Psoas muscle (tissue), 7 donors: ENCODE measurements at regions not wholly inside any gene's neighbourhood (a gene's known extent, or its start where the extent isn't known, plus 50 kb on each side); places are given as distances from the start of the nearest gene placed in this dataset.

Experiments used
- ATAC-seq, 4 donors: fragments of 200-7000 bp; cut with Tn5 transposase; one replicate each; pipeline ENCODE4 v1.9.1; 2020; ENCODE audit warnings: moderate library complexity in 3 of 4, mild to moderate bottlenecking in 2 of 4
- DNase-seq, 2 donors: peaks; one replicate each; pipeline ENCODE4 v3.0.0-alpha.2; 2020
- H3K27ac ChIP-seq: fragments of 200-600 bp; one replicate; pipeline ENCODE4 v1.8.0; 2022
- H3K27me3 ChIP-seq, 3 donors: fragments of 200-600 bp in 1 of 3; one replicate each; pipeline versions ENCODE4 v1.6.1 to v1.8.0; 2013 to 2022; ENCODE audit warnings: low read length in 2 of 3, mild to moderate bottlenecking in 2 of 3, moderate library complexity in 1 of 3; ENCODE audit not compliant: insufficient read depth in 3 of 3
- H3K36me3 ChIP-seq, 2 donors: fragments of 200-600 bp in 1 of 2; one replicate each; pipeline versions ENCODE4 v1.6.1 to v1.8.0; 2013 to 2022; ENCODE audit warnings: low read depth in 1 of 2, mild to moderate bottlenecking in 1 of 2, moderate library complexity in 1 of 2; ENCODE audit not compliant: insufficient read depth in 1 of 2
- H3K4me1 ChIP-seq: fragments of 200-600 bp; one replicate; pipeline ENCODE4 v1.8.0; 2022
- H3K4me3 ChIP-seq: fragments of 200-600 bp; one replicate; pipeline ENCODE4 v1.8.0; 2022; ENCODE audit warnings: mild to moderate bottlenecking
- H3K9me3 ChIP-seq: fragments of 200-600 bp; one replicate; pipeline ENCODE4 v1.8.0; 2022
- CTCF ChIP-seq: fragments of 200-600 bp; IDR thresholded peaks from one replicate; pipeline ENCODE4 v1.8.0; 2022; ENCODE audit warnings: antibody characterized with exemption
- WGBS, 3 donors: extraction: QIAGEN DNeasy Blood & Tissue Kit; methylation state at CpG; one replicate each; pipeline versions ENCODE4 v1.1.6 to v1.1.7; 2013; 5-methylcytosine and 5-hydroxymethylcytosine counted together
- intact Hi-C, 2 donors: fragments of 100-400 bp; cut with DNase I; formaldehyde crosslinking; loops; one replicate each; pipeline versions ENCODE4 v1.11.0 to v1.14.2; 2022
- donor health status: healthy with polysubstance abuse.
- donor health status: DM: no; HTN: no; CAD: no; lungs with moderate emphysema.
- donor health status: Bipolar disorder and iron deficiency.
- donor health status: healthy.
- donor health status: DM: yes; HTN: yes; CAD: no.
- donor health status: DM: no; HTN: no; CAD: no.
- donor health status: DM: yes; HTN: yes; CAD: no.

DNA sequence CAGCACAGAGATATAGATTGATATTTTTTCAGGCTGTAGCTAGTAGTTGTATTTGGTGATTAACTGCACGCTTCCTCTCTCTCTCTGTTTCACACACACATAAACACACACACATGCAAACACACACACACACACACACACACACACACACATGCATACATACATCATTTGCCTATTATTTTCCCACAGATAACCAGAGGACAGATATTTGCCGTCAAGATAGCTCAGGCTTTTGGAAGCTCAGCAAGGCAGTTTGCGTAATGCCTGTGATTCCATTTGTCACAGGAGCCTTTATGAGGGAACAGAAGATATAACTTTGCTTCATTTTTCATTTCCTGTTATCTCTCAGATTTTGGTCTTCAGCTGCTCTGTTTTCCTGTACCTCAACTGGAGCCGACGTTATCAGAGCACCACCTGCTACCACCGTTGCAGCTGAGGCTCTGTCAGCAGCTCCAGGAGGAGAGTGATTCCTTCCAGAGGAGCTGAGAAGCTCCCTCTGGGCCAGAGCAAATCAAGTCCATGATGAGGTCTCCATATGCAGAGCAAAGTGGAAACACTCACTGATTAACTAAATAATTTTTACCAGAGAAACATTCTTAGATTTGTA, 341.9 kb upstream of the PIK3C3 start:
- no peak for TF ChIP-seq CTCF
- Histone ChIP-seq H3K27ac (no peak overlapping the region), H3K9me3 (no peaks in the 10 kb centered on the region), H3K27me3 (no peaks in the 10 kb centered on the region), H3K4me1 (no peaks in the 10 kb centered on the region), H3K4me3 (no peak overlapping the region), H3K36me3 (no peaks in the 10 kb centered on the region)
- ATAC-seq (no peak), DNase-seq (no peak)
- WGBS, 3 donors = 66 to 70% (median 67%) methylated on average over 6 of the region's 6 CpGs
- intact Hi-C loops = no loop called here

GRCh38 chr18:41604964-41605363, 350.1 kb upstream of the PIK3C3 start:
- Histone ChIP-seq H3K27me3 (no peaks in the 10 kb centered on the region), H3K36me3 (no peaks in the 10 kb centered on the region), H3K27ac (no peak overlapping the region), H3K4me3 (no peak overlapping the region), H3K9me3 (no peaks in the 10 kb centered on the region), H3K4me1 (no peaks in the 10 kb centered on the region)
- intact Hi-C loops = no loop called here
- ATAC-seq (no peak), DNase-seq (no peak)
- no peak for TF ChIP-seq CTCF
- WGBS, 3 donors = 55 to 69% (median 67%) methylated on average over 5 of the region's 5 CpGs

GRCh38 chr18:41602034-41602433, 353.0 kb upstream of the PIK3C3 start:
- 70 to 82% (median 79%) methylated on average over 4 of the region's 4 CpGs for WGBS, 3 donors
- intact Hi-C loops = no loop called here

GRCh38 chr18:41600693-41601391, 354.2 kb upstream of the PIK3C3 start:
- no peak for DNase-seq
- intact Hi-C loops = no loop called here
- Histone ChIP-seq H3K9me3 (no peaks in the 10 kb centered on the region), H3K27me3 (no peaks in the 10 kb centered on the region), H3K4me1 (no peaks in the 10 kb centered on the region), H3K27ac (no peak overlapping the region), H3K36me3 (no peaks in the 10 kb centered on the region), H3K4me3 (no peak overlapping the region)
- 86 to 90% (median 87%) methylated on average over 3 of the region's 3 CpGs for WGBS, 3 donors
- no peak for ATAC-seq
- no peak for TF ChIP-seq CTCF

More at GRCh38 chr18:41602034-41602433, 353.0 kb upstream of the PIK3C3 start:
- no peaks in the 10 kb centered on the region for H3K4me1 ChIP-seq
- no peaks in the 10 kb centered on the region for H3K36me3 ChIP-seq
- no peaks in the 10 kb centered on the region for H3K27me3 ChIP-seq
- no peak for TF ChIP-seq CTCF
- DNase-seq (no peak), ATAC-seq (no peak)
- H3K27ac ChIP-seq = no peak overlapping the region
- no peak overlapping the region for H3K4me3 ChIP-seq
- no peaks in the 10 kb centered on the region for H3K9me3 ChIP-seq
